ENCODE measurements at regions not wholly inside any gene's neighbourhood (a gene's known extent, or its start where the extent isn't known, plus 50 kb on each side); places are given as distances from the start of the nearest gene placed in this dataset.
A peak's percentile ranks its signal among the peaks of the same experiment; 100 is the strongest.

DNA sequence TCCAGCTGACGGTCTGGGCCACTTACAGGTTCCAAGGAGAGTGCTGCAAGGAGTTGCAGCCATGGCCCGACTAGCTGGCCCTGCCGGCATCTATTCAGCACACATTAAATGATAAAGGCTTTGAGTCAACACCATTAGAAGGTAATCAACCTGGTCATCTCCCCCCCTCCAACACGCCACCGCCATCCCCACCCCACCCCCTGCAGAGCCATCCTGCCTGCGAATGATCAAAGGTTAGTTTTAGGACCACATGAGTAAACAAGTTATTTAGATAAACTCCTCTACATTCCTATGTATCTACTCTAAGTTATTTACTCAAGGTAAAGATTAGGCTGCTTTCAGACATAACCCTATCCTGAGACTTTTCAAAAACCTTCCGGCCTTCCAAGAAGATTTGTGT lies 349.3 kb upstream of the SLC39A10 start:
- H3K79me2 ChIP-seq (ENCODE audit: insufficient read depth, low read length) = no peaks in the 10 kb centered on the region
- no peak overlapping the region for H2AFZ ChIP-seq (ENCODE audit: low read length)
- H3K4me2 ChIP-seq (ENCODE audit: low read depth, low read length, poor library complexity, severe bottlenecking) = no peak overlapping the region
- no peaks in the 10 kb centered on the region for H3K9me2 ChIP-seq (replicated peaks; ENCODE audit: low read depth, low read length)
- TF ChIP-seq EZH2phosphoT487 (IDR thresholded peaks at IDR 0.05; ENCODE audit: borderline replicate concordance) = no peak
- TF ChIP-seq, protein P1, sequence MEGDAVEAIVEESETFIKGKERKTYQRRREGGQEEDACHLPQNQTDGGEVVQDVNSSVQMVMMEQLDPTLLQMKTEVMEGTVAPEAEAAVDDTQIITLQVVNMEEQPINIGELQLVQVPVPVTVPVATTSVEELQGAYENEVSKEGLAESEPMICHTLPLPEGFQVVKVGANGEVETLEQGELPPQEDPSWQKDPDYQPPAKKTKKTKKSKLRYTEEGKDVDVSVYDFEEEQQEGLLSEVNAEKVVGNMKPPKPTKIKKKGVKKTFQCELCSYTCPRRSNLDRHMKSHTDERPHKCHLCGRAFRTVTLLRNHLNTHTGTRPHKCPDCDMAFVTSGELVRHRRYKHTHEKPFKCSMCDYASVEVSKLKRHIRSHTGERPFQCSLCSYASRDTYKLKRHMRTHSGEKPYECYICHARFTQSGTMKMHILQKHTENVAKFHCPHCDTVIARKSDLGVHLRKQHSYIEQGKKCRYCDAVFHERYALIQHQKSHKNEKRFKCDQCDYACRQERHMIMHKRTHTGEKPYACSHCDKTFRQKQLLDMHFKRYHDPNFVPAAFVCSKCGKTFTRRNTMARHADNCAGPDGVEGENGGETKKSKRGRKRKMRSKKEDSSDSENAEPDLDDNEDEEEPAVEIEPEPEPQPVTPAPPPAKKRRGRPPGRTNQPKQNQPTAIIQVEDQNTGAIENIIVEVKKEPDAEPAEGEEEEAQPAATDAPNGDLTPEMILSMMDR (conservative IDR thresholded peaks at IDR 0.05; ENCODE audit: low read length) = no peak
- no peaks in the 10 kb centered on the region for H3F3A ChIP-seq (ENCODE audit: low read depth)
- no peaks in the 10 kb centered on the region for H3K36me3 ChIP-seq (ENCODE audit: insufficient read depth, low read length)
- peaks cover 3% of the 10 kb centered on the region for H3K4me1 ChIP-seq (ENCODE audit: insufficient read depth, low read length, poor library complexity, severe bottlenecking)
- H4K20me1 ChIP-seq (ENCODE audit: insufficient read depth, low read length, poor library complexity, severe bottlenecking) = no peaks in the 10 kb centered on the region
- H3K9me3 ChIP-seq (ENCODE audit: insufficient read depth, low read depth, low read length) = no peaks in the 10 kb centered on the region
- H3K4me3 ChIP-seq (ENCODE audit: low read length, poor library complexity, severe bottlenecking) = no peak overlapping the region
- no peaks in the 10 kb centered on the region for H3K27me3 ChIP-seq (ENCODE audit: insufficient read depth, low read length, poor library complexity, severe bottlenecking)
- H3K9ac ChIP-seq (ENCODE audit: low read depth, low read length, poor library complexity, severe bottlenecking) = no peak overlapping the region

DNA sequence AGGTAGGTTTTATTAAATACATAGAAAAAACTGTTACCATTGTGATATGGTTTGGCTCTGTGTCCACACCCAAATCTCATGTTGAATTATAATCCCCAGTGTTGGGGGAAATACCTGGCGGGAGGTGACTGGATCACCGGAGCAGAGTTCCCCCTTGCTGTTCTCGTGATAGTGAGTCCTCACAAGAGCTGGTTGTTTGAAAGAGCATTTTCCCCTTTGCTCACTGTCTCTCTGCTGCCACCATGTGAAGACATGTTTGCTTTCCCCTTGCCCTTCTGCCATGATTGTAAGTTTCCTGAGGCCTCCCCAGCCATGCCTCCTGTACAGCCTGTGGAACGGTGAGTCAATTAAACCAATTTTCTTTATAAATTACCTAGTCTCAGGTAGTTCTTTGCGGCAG lies 352.7 kb upstream of the SLC39A10 start:
- Histone ChIP-seq H3K4me1 (ENCODE audit: insufficient read depth, low read length, poor library complexity, severe bottlenecking) (no peaks in the 10 kb centered on the region), H3K4me3 (ENCODE audit: low read length, poor library complexity, severe bottlenecking) (no peak overlapping the region), H3K27me3 (ENCODE audit: insufficient read depth, low read length, poor library complexity, severe bottlenecking) (no peaks in the 10 kb centered on the region), H3K9me3 (ENCODE audit: insufficient read depth, low read depth, low read length) (no peaks in the 10 kb centered on the region), H3F3A (ENCODE audit: low read depth) (no peaks in the 10 kb centered on the region), H3K79me2 (ENCODE audit: insufficient read depth, low read length) (no peaks in the 10 kb centered on the region), H3K4me2 (ENCODE audit: low read depth, low read length, poor library complexity, severe bottlenecking) (no peak overlapping the region), H4K20me1 (ENCODE audit: insufficient read depth, low read length, poor library complexity, severe bottlenecking) (no peaks in the 10 kb centered on the region), H3K36me3 (ENCODE audit: insufficient read depth, low read length) (no peaks in the 10 kb centered on the region), H2AFZ (ENCODE audit: low read length) (no peak overlapping the region), H3K9me2 (replicated peaks; ENCODE audit: low read depth, low read length) (no peaks in the 10 kb centered on the region), H3K9ac (ENCODE audit: low read depth, low read length, poor library complexity, severe bottlenecking) (no peak overlapping the region)
- TF ChIP-seq, protein P1 (conservative IDR thresholded peaks at IDR 0.05; ENCODE audit: low read length) = peak; percentile 56
- TF ChIP-seq EZH2phosphoT487 (IDR thresholded peaks at IDR 0.05; ENCODE audit: borderline replicate concordance) = no peak

DNA sequence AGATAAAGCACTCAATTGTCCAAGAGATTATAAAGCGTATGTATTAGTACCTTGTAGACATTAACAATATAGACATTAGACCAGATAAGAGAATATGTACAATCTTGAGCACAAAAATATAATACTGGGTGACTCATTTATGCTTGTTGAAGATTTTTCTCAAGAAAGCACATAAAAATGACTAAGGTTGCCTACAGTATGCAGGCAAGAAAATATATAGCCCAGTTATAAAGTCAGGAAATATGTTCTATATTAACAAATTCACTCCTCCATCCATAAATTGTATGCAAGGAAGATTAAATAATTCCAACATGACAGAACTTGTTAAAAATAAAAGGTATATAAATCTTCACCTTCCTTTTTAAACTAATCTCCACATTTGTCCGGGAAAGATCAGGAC lies 356.4 kb upstream of the SLC39A10 start:
- H3K4me3 ChIP-seq (ENCODE audit: low read length, poor library complexity, severe bottlenecking) = no peak overlapping the region
- H4K20me1 ChIP-seq (ENCODE audit: insufficient read depth, low read length, poor library complexity, severe bottlenecking) = no peaks in the 10 kb centered on the region
- no peaks in the 10 kb centered on the region for H3F3A ChIP-seq (ENCODE audit: low read depth)
- no peaks in the 10 kb centered on the region for H3K9me2 ChIP-seq (replicated peaks; ENCODE audit: low read depth, low read length)
- no peak for TF ChIP-seq EZH2phosphoT487 (IDR thresholded peaks at IDR 0.05; ENCODE audit: borderline replicate concordance)
- TF ChIP-seq, protein P1 (conservative IDR thresholded peaks at IDR 0.05; ENCODE audit: low read length) = no peak
- H3K9me3 ChIP-seq (ENCODE audit: insufficient read depth, low read depth, low read length) = no peaks in the 10 kb centered on the region
- no peak overlapping the region for H3K4me2 ChIP-seq (ENCODE audit: low read depth, low read length, poor library complexity, severe bottlenecking)
- H3K27me3 ChIP-seq (ENCODE audit: insufficient read depth, low read length, poor library complexity, severe bottlenecking) = no peaks in the 10 kb centered on the region
- H2AFZ ChIP-seq (ENCODE audit: low read length) = no peak overlapping the region
- no peaks in the 10 kb centered on the region for H3K4me1 ChIP-seq (ENCODE audit: insufficient read depth, low read length, poor library complexity, severe bottlenecking)
- no peaks in the 10 kb centered on the region for H3K36me3 ChIP-seq (ENCODE audit: insufficient read depth, low read length)
- no peak overlapping the region for H3K9ac ChIP-seq (ENCODE audit: low read depth, low read length, poor library complexity, severe bottlenecking)
- H3K79me2 ChIP-seq (ENCODE audit: insufficient read depth, low read length) = no peaks in the 10 kb centered on the region
